ENCODE measurements at regions not wholly inside any gene's neighbourhood (a gene's known extent, or its start where the extent isn't known, plus 50 kb on each side); places are given as distances from the start of the nearest gene placed in this dataset.

DNA sequence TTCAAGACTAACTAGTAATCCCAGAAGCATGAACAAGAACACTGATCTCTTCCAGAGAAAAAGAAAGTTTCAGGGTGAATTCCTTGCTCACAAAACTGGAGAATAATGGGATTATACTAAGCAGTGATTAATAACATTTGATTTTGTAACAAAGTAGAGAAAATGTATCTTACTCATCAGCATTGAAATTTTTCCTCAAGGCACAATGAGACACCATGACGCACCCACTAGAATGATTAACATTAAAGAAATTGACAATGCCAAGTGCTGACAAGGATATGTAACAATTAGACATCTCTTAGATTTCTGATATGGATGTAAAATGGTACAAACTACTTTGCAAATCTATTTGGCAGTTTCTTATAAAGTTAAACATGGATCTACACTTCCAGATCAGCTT, 101.1 kb upstream of the EPHA4 start:
- H3K9me3 ChIP-seq (ENCODE audit: control insufficient read depth in 1 of 2, low read length in 2 of 2): no peaks in the 10 kb centered on the region
- ChIA-PET CTCF (ENCODE audit: partially characterized antibody) (no interaction called here), POLR2A (ENCODE audit: partially characterized antibody) (no interaction called here)
- no peak for DNase-seq
- Mint-ChIP-seq H3K36me3 (no peaks in the 10 kb centered on the region), H3K4me3 (no peak overlapping the region), H3K9me3 (peaks cover 0 to 3% (median 0%) of the 10 kb centered on the region in 8 donors), H3K4me1 (no peaks in the 10 kb centered on the region), H3K27me3 (peaks cover 0 to 1% of the 10 kb centered on the region in 2 donors), H3K27ac (no peak overlapping the region)
- no peaks in the 10 kb centered on the region for H3K27me3 ChIP-seq (ENCODE audit: insufficient read depth, low read length)
- no peak overlapping the region for H3K4me3 ChIP-seq (ENCODE audit: low read length in 2 of 2)
- no peaks in the 10 kb centered on the region for H3K36me3 ChIP-seq (ENCODE audit: insufficient read depth, low read length)
- intact Hi-C loops (cut with micrococcal nuclease): no loop called here
- H3K27ac ChIP-seq (ENCODE audit: low read depth, low read length): no peak overlapping the region
- no peaks in the 10 kb centered on the region for H3K4me1 ChIP-seq (ENCODE audit: insufficient read depth, low read length)

DNA sequence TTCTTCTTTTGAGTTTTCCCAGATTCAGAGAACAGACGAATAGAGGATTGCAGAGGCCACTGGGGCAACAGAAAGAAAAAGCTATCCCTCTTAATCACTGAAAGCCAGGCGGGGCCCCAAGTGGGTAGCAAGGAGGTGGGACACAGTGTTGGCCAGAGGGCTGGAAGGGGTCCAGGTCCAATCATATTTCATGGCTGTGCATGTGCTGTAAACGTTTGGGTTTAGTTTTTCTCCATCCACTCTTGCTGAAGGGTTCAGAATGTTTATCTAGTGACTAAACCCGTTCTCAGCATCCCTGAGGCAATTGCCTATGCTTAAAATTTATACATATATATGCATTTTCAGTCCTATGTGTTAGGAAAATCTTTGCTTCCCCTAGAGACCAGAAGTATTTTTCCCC, 99.4 kb upstream of the EPHA4 start:
- ChIA-PET POLR2A (ENCODE audit: partially characterized antibody) (no interaction called here), CTCF (ENCODE audit: partially characterized antibody) (no interaction called here)
- Histone ChIP-seq H3K36me3 (ENCODE audit: insufficient read depth, low read length) (no peaks in the 10 kb centered on the region), H3K9me3 (ENCODE audit: control insufficient read depth in 1 of 2, low read length in 2 of 2) (no peaks in the 10 kb centered on the region), H3K27ac (ENCODE audit: low read depth, low read length) (no peak overlapping the region), H3K4me3 (ENCODE audit: low read length in 2 of 2) (no peak overlapping the region), H3K4me1 (ENCODE audit: insufficient read depth, low read length) (no peaks in the 10 kb centered on the region), H3K27me3 (ENCODE audit: insufficient read depth, low read length) (no peaks in the 10 kb centered on the region)
- H3K27ac Mint-ChIP-seq: no peak overlapping the region
- DNase-seq: no peak
- peaks cover 0 to 1% of the 10 kb centered on the region in 2 donors for H3K27me3 Mint-ChIP-seq
- H3K9me3 Mint-ChIP-seq: peaks cover 0 to 3% (median 0%) of the 10 kb centered on the region in 8 donors
- H3K4me1 Mint-ChIP-seq: no peaks in the 10 kb centered on the region
- no peak overlapping the region for H3K4me3 Mint-ChIP-seq
- no peaks in the 10 kb centered on the region for H3K36me3 Mint-ChIP-seq
- intact Hi-C loops (cut with micrococcal nuclease): no loop called here

DNA sequence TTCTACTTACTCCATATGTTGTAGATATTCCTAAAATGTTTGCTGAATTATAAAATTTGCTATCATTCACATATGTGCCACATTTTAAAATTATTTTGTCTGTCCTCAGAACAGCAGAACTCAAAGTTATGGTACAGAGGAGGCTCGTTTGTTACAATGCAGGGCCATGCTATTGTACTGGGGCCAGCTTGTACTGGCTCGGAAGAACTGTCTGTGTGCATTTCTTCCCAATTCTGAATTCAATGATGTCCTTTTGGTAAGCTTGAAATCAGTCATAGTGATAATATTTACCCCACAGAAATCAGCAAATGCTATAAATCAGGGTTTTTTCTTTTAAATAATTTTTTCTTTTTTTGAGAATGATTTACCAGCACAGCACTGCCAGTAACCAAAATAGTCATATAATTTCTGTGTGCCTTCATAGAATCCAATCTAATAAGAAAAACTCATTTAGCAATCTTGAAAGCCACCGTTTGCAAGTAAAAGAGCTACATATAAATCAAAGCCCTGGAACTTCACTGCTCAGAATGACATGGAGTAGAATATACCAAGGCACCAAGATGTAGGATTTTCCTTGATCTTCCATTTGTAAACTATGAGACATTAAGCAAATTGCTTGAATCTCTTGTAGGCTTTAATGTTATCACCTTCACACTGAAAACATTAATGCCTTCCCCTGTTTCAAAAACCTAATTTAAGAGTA, 90.7 kb upstream of the EPHA4 start:
- ChIA-PET POLR2A (ENCODE audit: partially characterized antibody) (no interaction called here), CTCF (ENCODE audit: partially characterized antibody) (no interaction called here)
- H3K27me3 ChIP-seq (ENCODE audit: insufficient read depth, low read length): no peaks in the 10 kb centered on the region
- intact Hi-C loops (cut with micrococcal nuclease): no loop called here
- no peaks in the 10 kb centered on the region for H3K9me3 ChIP-seq (ENCODE audit: control insufficient read depth in 1 of 2, low read length in 2 of 2)
- Mint-ChIP-seq H3K9me3 (peaks cover 0 to 14% (median 0%) of the 10 kb centered on the region in 8 donors), H3K27ac (no peak overlapping the region), H3K4me1 (no peaks in the 10 kb centered on the region), H3K36me3 (no peaks in the 10 kb centered on the region), H3K4me3 (no peak overlapping the region), H3K27me3 (no peaks in the 10 kb centered on the region)
- DNase-seq: no peak
- H3K27ac ChIP-seq (ENCODE audit: low read depth, low read length): no peak overlapping the region
- H3K4me3 ChIP-seq (ENCODE audit: low read length in 2 of 2): no peak overlapping the region
- no peaks in the 10 kb centered on the region for H3K36me3 ChIP-seq (ENCODE audit: insufficient read depth, low read length)
- no peaks in the 10 kb centered on the region for H3K4me1 ChIP-seq (ENCODE audit: insufficient read depth, low read length)

DNA sequence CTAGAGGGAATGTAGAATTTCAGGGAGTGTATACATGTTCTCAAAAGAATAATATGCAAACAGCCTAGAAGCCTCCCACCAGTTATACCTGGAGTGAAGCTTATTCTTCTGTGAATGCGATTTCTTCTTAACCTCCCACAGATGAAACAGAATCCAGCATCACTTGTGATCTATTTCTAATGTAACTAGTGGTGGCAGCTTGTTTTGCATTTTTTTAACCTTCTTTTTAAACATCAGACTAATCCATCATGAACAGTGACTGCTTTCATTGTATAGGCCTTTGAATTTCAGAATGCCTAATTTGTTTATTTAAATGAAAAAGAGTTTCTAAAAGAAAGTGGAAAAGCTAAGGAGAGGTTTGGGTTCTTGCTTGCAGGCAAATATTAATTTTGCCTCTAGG, 85.7 kb upstream of the EPHA4 start:
- DNase-seq: no peak
- no peaks in the 10 kb centered on the region for H3K4me1 ChIP-seq (ENCODE audit: insufficient read depth, low read length)
- no peaks in the 10 kb centered on the region for H3K27me3 ChIP-seq (ENCODE audit: insufficient read depth, low read length)
- H3K27ac Mint-ChIP-seq: no peak overlapping the region
- H3K9me3 Mint-ChIP-seq: peaks cover 0 to 8% (median 0%) of the 10 kb centered on the region in 8 donors
- H3K36me3 ChIP-seq (ENCODE audit: insufficient read depth, low read length): no peaks in the 10 kb centered on the region
- ChIA-PET POLR2A (ENCODE audit: partially characterized antibody) (no interaction called here), CTCF (ENCODE audit: partially characterized antibody) (no interaction called here)
- H3K27ac ChIP-seq (ENCODE audit: low read depth, low read length): no peak overlapping the region
- H3K4me3 ChIP-seq (ENCODE audit: low read length in 2 of 2): no peak overlapping the region
- H3K4me1 Mint-ChIP-seq: no peaks in the 10 kb centered on the region
- intact Hi-C loops (cut with micrococcal nuclease): no loop called here
- H3K27me3 Mint-ChIP-seq: peaks cover 0 to 6% of the 10 kb centered on the region in 2 donors
- no peaks in the 10 kb centered on the region for H3K36me3 Mint-ChIP-seq
- no peaks in the 10 kb centered on the region for H3K9me3 ChIP-seq (ENCODE audit: control insufficient read depth in 1 of 2, low read length in 2 of 2)
- H3K4me3 Mint-ChIP-seq: no peak overlapping the region

DNA sequence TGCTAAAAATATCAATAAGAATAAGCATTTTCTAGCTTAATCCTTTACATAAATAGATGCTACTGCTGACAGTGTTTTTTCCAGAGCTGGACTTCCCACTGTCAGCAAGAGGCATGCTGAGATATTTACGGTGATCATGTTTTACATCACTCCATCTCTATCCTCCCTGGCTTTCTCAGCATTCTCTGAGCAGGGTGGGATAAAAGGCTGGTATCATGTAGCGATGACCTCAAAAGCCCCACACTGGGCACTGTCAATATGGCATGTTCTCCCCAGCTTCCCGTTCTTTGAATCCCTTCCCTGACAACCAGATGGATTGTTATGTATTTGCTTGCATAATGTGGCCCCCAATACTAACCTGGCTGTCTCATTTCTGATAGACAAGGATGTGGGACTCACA, 83.2 kb upstream of the EPHA4 start:
- Histone ChIP-seq H3K9me3 (ENCODE audit: control insufficient read depth in 1 of 2, low read length in 2 of 2) (no peaks in the 10 kb centered on the region), H3K27me3 (ENCODE audit: insufficient read depth, low read length) (no peaks in the 10 kb centered on the region), H3K4me3 (ENCODE audit: low read length in 2 of 2) (no peak overlapping the region), H3K4me1 (ENCODE audit: insufficient read depth, low read length) (no peaks in the 10 kb centered on the region), H3K36me3 (ENCODE audit: insufficient read depth, low read length) (no peaks in the 10 kb centered on the region), H3K27ac (ENCODE audit: low read depth, low read length) (no peak overlapping the region)
- no peak overlapping the region for H3K4me3 Mint-ChIP-seq
- H3K27me3 Mint-ChIP-seq: peaks cover 2 to 6% of the 10 kb centered on the region in 2 donors
- DNase-seq: no peak
- ChIA-PET CTCF (ENCODE audit: partially characterized antibody) (interaction anchor here (1.5 kb wide), 1 partner anchor 11 kb away, joined by 3 read pairs; no protein-coding TSS in a partner anchor), POLR2A (ENCODE audit: partially characterized antibody) (no interaction called here)
- H3K36me3 Mint-ChIP-seq: no peaks in the 10 kb centered on the region
- H3K27ac Mint-ChIP-seq: no peak overlapping the region
- no peaks in the 10 kb centered on the region for H3K4me1 Mint-ChIP-seq
- intact Hi-C loops (cut with micrococcal nuclease): no loop called here
- H3K9me3 Mint-ChIP-seq: peaks cover 0 to 3% (median 0%) of the 10 kb centered on the region in 8 donors

DNA sequence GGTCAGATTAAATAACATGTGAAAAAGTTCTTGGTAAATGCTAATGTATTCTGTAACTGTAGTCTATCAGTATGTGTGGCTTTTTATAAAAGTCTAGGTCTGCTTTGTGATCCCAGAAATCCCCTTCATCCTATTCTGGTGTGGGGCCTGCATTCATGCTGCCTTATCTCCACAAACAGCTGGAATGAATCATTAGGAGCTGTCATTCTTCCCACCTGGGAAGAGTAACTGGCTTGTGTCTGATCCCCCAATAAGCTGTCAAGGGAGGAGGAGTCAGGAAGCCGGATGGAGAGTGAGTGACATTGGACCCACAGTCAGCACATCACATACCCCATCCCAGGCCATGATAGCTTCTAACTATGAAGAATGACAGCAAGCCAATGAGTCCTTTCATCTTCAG, 81.1 kb upstream of the EPHA4 start:
- Mint-ChIP-seq H3K9me3 (peaks cover 0 to 2% (median 0%) of the 10 kb centered on the region in 8 donors), H3K4me3 (no peak overlapping the region), H3K27ac (no peak overlapping the region), H3K27me3 (peaks cover 2 to 6% of the 10 kb centered on the region in 2 donors), H3K36me3 (no peaks in the 10 kb centered on the region), H3K4me1 (no peaks in the 10 kb centered on the region)
- no peak for DNase-seq
- intact Hi-C loops (cut with micrococcal nuclease): no loop called here
- CTCF ChIA-PET (ENCODE audit: partially characterized antibody): no interaction called here
- H3K27ac ChIP-seq (ENCODE audit: low read depth, low read length): no peak overlapping the region
- POLR2A ChIA-PET (ENCODE audit: partially characterized antibody): no interaction called here
- no peaks in the 10 kb centered on the region for H3K9me3 ChIP-seq (ENCODE audit: control insufficient read depth in 1 of 2, low read length in 2 of 2)
- no peaks in the 10 kb centered on the region for H3K36me3 ChIP-seq (ENCODE audit: insufficient read depth, low read length)
- H3K4me3 ChIP-seq (ENCODE audit: low read length in 2 of 2): no peak overlapping the region
- H3K4me1 ChIP-seq (ENCODE audit: insufficient read depth, low read length): no peaks in the 10 kb centered on the region
- no peaks in the 10 kb centered on the region for H3K27me3 ChIP-seq (ENCODE audit: insufficient read depth, low read length)

DNA sequence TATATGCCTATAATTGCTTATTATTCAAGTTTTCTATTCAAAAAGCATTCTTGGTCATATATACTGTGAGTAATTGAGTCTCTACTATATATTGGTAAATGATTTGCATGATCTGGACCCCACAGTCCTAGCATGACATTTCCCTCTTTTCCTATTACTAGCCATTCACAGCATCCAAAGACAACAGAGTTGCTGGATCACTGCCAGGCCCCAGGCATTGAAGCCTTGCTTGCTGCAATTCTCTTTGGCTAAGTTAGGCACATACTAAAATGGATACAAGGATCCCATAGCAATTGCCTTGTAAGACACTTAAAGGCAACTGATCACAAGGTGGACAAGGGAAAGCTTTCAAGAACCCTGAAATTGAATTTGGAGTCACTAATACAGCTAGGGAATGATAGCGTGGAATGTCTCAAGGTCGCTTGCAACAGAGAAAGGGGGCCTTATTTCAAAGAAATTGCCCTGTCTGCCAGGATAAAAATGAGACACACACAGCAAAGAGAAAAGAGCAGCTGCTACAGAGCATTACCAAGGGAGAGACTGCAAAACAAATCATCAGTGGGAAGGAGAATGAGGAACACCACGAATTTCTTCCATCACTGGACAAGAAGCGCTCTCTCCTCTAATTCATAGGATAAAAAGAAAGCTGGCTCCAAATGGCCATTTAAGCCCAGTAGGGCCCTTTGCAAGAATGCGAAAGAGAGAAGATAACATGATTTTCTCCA, 77.1 kb upstream of the EPHA4 start:
- Mint-ChIP-seq H3K27ac (no peak overlapping the region), H3K9me3 (peaks cover 0 to 5% (median 4%) of the 10 kb centered on the region in 8 donors), H3K4me1 (no peaks in the 10 kb centered on the region), H3K4me3 (no peak overlapping the region), H3K36me3 (no peaks in the 10 kb centered on the region), H3K27me3 (peaks cover 0 to 2% of the 10 kb centered on the region in 2 donors)
- Histone ChIP-seq H3K4me1 (ENCODE audit: insufficient read depth, low read length) (no peaks in the 10 kb centered on the region), H3K4me3 (ENCODE audit: low read length in 2 of 2) (no peak overlapping the region), H3K27me3 (ENCODE audit: insufficient read depth, low read length) (no peaks in the 10 kb centered on the region), H3K9me3 (ENCODE audit: control insufficient read depth in 1 of 2, low read length in 2 of 2) (no peaks in the 10 kb centered on the region), H3K27ac (ENCODE audit: low read depth, low read length) (no peak overlapping the region), H3K36me3 (ENCODE audit: insufficient read depth, low read length) (no peaks in the 10 kb centered on the region)
- no peak for DNase-seq
- intact Hi-C loops (cut with micrococcal nuclease): no loop called here
- POLR2A ChIA-PET (ENCODE audit: partially characterized antibody): no interaction called here
- CTCF ChIA-PET (ENCODE audit: partially characterized antibody): no interaction called here

Measured in CD4-positive, alpha-beta memory T cell (primary cell).